ENCODE measurements at regions not wholly inside any gene's neighbourhood (a gene's known extent, or its start where the extent isn't known, plus 50 kb on each side); places are given as distances from the start of the nearest gene placed in this dataset.

DNA sequence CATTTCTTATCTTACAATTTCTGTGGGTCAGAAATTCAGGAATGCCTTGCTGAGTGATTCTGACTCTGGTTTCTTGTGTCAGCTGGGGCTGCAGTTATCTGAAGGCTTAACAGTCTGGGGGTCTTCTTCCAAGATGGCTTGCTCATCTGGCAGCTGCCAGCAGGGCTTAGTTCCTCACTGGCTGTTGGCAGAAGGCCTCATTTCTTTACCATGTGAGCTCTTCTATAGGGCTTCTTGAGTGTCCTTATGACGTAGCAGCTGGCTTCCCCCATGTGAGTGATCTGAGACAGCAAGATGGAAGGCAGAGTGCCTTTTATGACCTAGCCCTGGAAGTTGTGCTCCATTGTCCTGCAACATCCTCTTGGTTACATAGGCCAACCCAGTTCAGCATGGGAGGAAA lies 82.0 kb upstream of the PDZRN3 start:
- TF ChIP-seq, protein P1, sequence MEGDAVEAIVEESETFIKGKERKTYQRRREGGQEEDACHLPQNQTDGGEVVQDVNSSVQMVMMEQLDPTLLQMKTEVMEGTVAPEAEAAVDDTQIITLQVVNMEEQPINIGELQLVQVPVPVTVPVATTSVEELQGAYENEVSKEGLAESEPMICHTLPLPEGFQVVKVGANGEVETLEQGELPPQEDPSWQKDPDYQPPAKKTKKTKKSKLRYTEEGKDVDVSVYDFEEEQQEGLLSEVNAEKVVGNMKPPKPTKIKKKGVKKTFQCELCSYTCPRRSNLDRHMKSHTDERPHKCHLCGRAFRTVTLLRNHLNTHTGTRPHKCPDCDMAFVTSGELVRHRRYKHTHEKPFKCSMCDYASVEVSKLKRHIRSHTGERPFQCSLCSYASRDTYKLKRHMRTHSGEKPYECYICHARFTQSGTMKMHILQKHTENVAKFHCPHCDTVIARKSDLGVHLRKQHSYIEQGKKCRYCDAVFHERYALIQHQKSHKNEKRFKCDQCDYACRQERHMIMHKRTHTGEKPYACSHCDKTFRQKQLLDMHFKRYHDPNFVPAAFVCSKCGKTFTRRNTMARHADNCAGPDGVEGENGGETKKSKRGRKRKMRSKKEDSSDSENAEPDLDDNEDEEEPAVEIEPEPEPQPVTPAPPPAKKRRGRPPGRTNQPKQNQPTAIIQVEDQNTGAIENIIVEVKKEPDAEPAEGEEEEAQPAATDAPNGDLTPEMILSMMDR (IDR thresholded peaks at IDR 0.05; ENCODE audit: low read length) = no peak
- TF ChIP-seq EZH2 (optimal IDR thresholded peaks at IDR 0.05; ENCODE audit: low read depth, low read length) = no peak
